IMR-90 (cell line): ENCODE measurements at regions not wholly inside any gene's neighbourhood (a gene's known extent, or its start where the extent isn't known, plus 50 kb on each side); places are given as distances from the start of the nearest gene placed in this dataset.

Experiments
- ATAC-seq: fragments of 200-7000 bp; cut with Tn5 transposase; 2 replicates; pipeline ENCODE4 v1.9.1; 2020; ENCODE audit warnings: low read depth, mild to moderate bottlenecking, moderate library complexity
- BruUV-seq: library from RNA; stranded (reverse); fragments of 400-500 nt; replicated peaks from 2 replicates; lab custom pipeline; 2021; lab: Mats Ljungman, UMichigan
- CTCF ChIA-PET: fragments of 300-600 bp; formaldehyde crosslinking; extraction: SDS; loops from one replicate; lab custom pipeline; 2021; ENCODE audit warnings: antibody characterized with exemption; lab: Yijun Ruan, JAX
- POLR2A ChIA-PET: fragments of 300-600 bp; sonication (Branson Sonifier 250); formaldehyde crosslinking; loops from one replicate; lab custom pipeline; 2022; ENCODE audit warnings: antibody characterized with exemption; ENCODE audit not compliant: unreplicated experiment; lab: Charles Lee
- DNase-seq: peaks from one replicate; pipeline ENCODE4 v3.0.0; 2013
- H2AFZ ChIP-seq: replicated peaks from 2 replicates; pipeline ENCODE3; 2013; ENCODE audit warnings: low read length, mild to moderate bottlenecking; ENCODE audit not compliant: poor library complexity
- H2AK5ac ChIP-seq: 2 replicates; pipeline ENCODE4 v1.6.1; 2013; ENCODE audit warnings: low read depth, low read length, inconsistent platforms
- H2AK9ac ChIP-seq: replicated peaks from 2 replicates; pipeline ENCODE3; 2013; ENCODE audit warnings: mild to moderate bottlenecking, low read depth, low read length, moderate library complexity; ENCODE audit not compliant: poor library complexity
- H2BK120ac ChIP-seq: 2 replicates; pipeline ENCODE4 v1.6.1; 2013; ENCODE audit warnings: low read depth, low read length, inconsistent platforms
- H2BK15ac ChIP-seq: 3 replicates; pipeline ENCODE4 v1.6.1; 2013; ENCODE audit warnings: low read depth, low read length, inconsistent platforms
- H2BK20ac ChIP-seq: 2 replicates; pipeline ENCODE4 v1.6.1; 2013; ENCODE audit warnings: low read depth, mild to moderate bottlenecking, inconsistent platforms, low read length, moderate library complexity
- H2BK5ac ChIP-seq: 2 replicates; pipeline ENCODE4 v1.6.1; 2013; ENCODE audit warnings: mild to moderate bottlenecking, low read depth, low read length, inconsistent platforms; ENCODE audit not compliant: poor library complexity, severe bottlenecking
- H3K14ac ChIP-seq: replicated peaks from 2 replicates; pipeline ENCODE4 v1.6.1; 2013; ENCODE audit warnings: low read depth, low read length, inconsistent platforms
- H3K18ac ChIP-seq: 2 replicates; pipeline ENCODE4 v1.6.1; 2013; ENCODE audit warnings: low read depth, low read length, control low read depth
- H3K23ac ChIP-seq: 2 replicates; pipeline ENCODE4 v1.6.1; 2013; ENCODE audit warnings: low read depth, low read length, inconsistent platforms
- H3K27ac ChIP-seq: 2 replicates; pipeline ENCODE4 v1.5.1; 2013; ENCODE audit warnings: mild to moderate bottlenecking, control low read depth, low read length; ENCODE audit not compliant: insufficient read depth
- H3K27me3 ChIP-seq: 2 replicates; pipeline ENCODE4 v1.6.1; 2013; ENCODE audit warnings: low read length; ENCODE audit not compliant: control insufficient read depth, insufficient read depth
- H3K36me3 ChIP-seq: 2 replicates; pipeline ENCODE4 v1.6.1; 2013; ENCODE audit warnings: low read length, mixed read lengths; ENCODE audit not compliant: control insufficient read depth, insufficient read depth
- H3K4ac ChIP-seq: 2 replicates; pipeline ENCODE4 v1.6.1; 2013; ENCODE audit warnings: low read depth, low read length, inconsistent platforms
- H3K4me1 ChIP-seq: 2 replicates; pipeline ENCODE4 v1.6.1; 2013; ENCODE audit warnings: low read length, mixed read lengths; ENCODE audit not compliant: control insufficient read depth, insufficient read depth
- H3K4me2 ChIP-seq: 2 replicates; pipeline ENCODE4 v1.6.1; 2013; ENCODE audit warnings: low read depth, mild to moderate bottlenecking, control low read depth, low read length, moderate library complexity
- H3K4me3 ChIP-seq: 2 replicates; pipeline ENCODE4 v1.5.1; 2013; ENCODE audit warnings: low read depth, mild to moderate bottlenecking, control low read depth, low read length, moderate library complexity; ENCODE audit not compliant: insufficient read depth
- H3K56ac ChIP-seq: 2 replicates; pipeline ENCODE4 v1.6.1; 2013; ENCODE audit warnings: low read length, inconsistent platforms; ENCODE audit not compliant: insufficient read depth; ENCODE audit errors: extremely low read depth
- H3K79me1 ChIP-seq, 2 experiments: 2 replicates each; pipeline ENCODE4 v1.6.1; 2013; ENCODE audit warnings: low read length in 2 of 2, inconsistent platforms in 1 of 2, low read depth in 1 of 2
- H3K9ac ChIP-seq: 2 replicates; pipeline ENCODE4 v1.6.1; 2013; ENCODE audit warnings: low read depth, low read length, control low read depth
- H3K9me1 ChIP-seq: 2 replicates; pipeline ENCODE4 v1.6.1; 2013; ENCODE audit warnings: low read length, inconsistent platforms; ENCODE audit not compliant: insufficient read depth
- H3K9me3 ChIP-seq: 2 replicates; pipeline ENCODE4 v1.6.1; 2013; ENCODE audit warnings: low read length; ENCODE audit not compliant: control insufficient read depth, insufficient read depth
- H4K20me1 ChIP-seq: 2 replicates; pipeline ENCODE4 v1.6.1; 2013; ENCODE audit warnings: low read length, inconsistent platforms; ENCODE audit not compliant: insufficient read depth
- H4K5ac ChIP-seq: 2 replicates; pipeline ENCODE4 v1.6.1; 2013; ENCODE audit warnings: mild to moderate bottlenecking, low read depth, low read length, control low read depth
- H4K8ac ChIP-seq, 2 experiments: 2 replicates each; pipeline ENCODE4 v1.6.1; 2013; ENCODE audit warnings: low read depth in 2 of 2, low read length in 2 of 2, control low read depth in 1 of 2, inconsistent platforms in 1 of 2
- H4K91ac ChIP-seq: 2 replicates; pipeline ENCODE4 v1.6.1; 2013; ENCODE audit warnings: low read depth, low read length, inconsistent platforms; ENCODE audit not compliant: insufficient read depth
- CEBPB ChIP-seq: IDR thresholded peaks from 2 replicates; pipeline ENCODE4 v1.6.1; 2012; ENCODE audit warnings: low read depth, low read length, improper control_type of control experiment
- WGBS, 2 experiments: methylation state at CpG; one replicate each; pipeline versions ENCODE4 v1.1.5 to v1.1.7; 2013; ENCODE audit warnings: missing lambda C conversion rate in 2 of 2; ENCODE audit not compliant: insufficient read length in 1 of 2; ENCODE audit errors: extremely low coverage in 2 of 2; 5-methylcytosine and 5-hydroxymethylcytosine counted together
- dilution Hi-C: fragments of 300-500 bp; cut with HindIII; formaldehyde crosslinking; loops from one replicate; pipeline ENCODE4 v1.14.3; 2018; ENCODE audit warnings: low sequenced_read_pairs; ENCODE audit not compliant: unreplicated experiment
- in situ Hi-C: fragments of 300-500 bp; cut with MboI; formaldehyde crosslinking; loops from 3 replicates; pipeline ENCODE4 v1.14.3; 2019; ENCODE audit warnings: low sequenced_read_pairs, inconsistent platforms, mixed read lengths
- intact Hi-C: fragments of 100-400 bp; cut with micrococcal nuclease; formaldehyde crosslinking; loops from 2 replicates; pipeline ENCODE4 v1.10.0; 2022

DNA sequence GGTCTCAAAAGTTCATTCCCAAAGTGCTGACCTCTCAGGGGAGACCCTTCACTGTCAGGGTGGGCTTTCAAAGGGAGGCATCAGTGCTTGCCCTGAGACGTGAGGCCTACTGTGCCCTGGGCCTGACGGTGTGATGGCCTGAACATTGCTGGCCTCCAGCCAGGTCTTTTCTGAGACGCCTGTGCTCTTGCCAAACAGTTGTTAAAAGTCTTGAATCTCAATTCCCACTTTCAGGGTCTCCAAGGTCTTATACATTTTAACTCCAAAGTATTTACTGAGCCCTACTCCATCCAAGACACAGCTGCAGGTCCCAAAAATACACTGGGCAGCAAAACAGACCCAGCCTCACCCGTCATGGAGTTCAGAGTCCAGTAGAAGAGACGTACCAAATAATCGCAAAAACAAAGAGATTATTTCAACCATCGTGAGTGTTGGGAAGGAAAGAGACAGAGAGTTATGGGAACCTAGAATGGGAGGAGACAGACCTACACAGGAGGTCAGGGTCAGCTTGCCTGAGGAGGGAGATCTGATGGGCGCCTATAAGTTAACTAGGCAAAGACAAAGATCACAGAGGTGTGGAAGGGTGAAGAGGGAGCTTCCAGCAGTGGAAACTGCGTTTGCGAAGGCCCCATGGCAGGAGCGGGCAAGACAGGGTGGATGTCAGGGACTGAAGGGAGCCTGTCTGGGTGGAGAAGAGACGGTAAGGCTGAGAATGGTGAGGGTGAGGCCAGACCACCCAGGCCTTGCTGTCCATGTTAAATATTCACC lies 446.3 kb downstream of the PREX1 start:
- no TSS peak for BruUV-seq
- in situ Hi-C loops, result no loop called here
- Histone ChIP-seq H2BK120ac (no peak overlapping the region), H2AK9ac (no peak overlapping the region), H2BK15ac (no peak overlapping the region), H2BK20ac (no peak overlapping the region), H3K4me1 (no peaks in the 10 kb centered on the region), H4K8ac (no peak overlapping the region), H3K9me1 (no peaks in the 10 kb centered on the region), H2AFZ (no peak overlapping the region), H3K79me1 (no peaks in the 10 kb centered on the region), H3K14ac (no peak overlapping the region), H4K5ac (no peak overlapping the region), H3K4me3 (no peak overlapping the region), H2BK5ac (no peak overlapping the region), H3K36me3 (no peaks in the 10 kb centered on the region), H3K23ac (no peak overlapping the region), H3K4ac (no peak overlapping the region), H3K9ac (no peak overlapping the region), H4K91ac (no peak overlapping the region), H3K56ac (no peak overlapping the region), H3K9me3 (no peaks in the 10 kb centered on the region), H3K18ac (no peak overlapping the region), H3K4me2 (no peak overlapping the region), H2AK5ac (no peak overlapping the region), H3K27ac (no peak overlapping the region), H3K27me3 (peaks cover 2% of the 10 kb centered on the region; the same call in 1 of the 2 replicates), H4K20me1 (no peaks in the 10 kb centered on the region)
- TF ChIP-seq CEBPB, result no peak
- dilution Hi-C loops, result no loop called here
- 0% methylated on average over 1 of the region's 12 CpGs; no CpG with 5 or more reads in 1 of the 2 experiments for WGBS, 2 experiments
- ATAC-seq (no peak), DNase-seq (no peak)
- ChIA-PET CTCF (no interaction called here), POLR2A (no interaction called here)
- intact Hi-C loops, result no loop called here
